Uterus (tissue), 2 donors: ENCODE measurements at regions not wholly inside any gene's neighbourhood (a gene's known extent, or its start where the extent isn't known, plus 50 kb on each side); places are given as distances from the start of the nearest gene placed in this dataset.

ENCODE experiments used
- CTCF ChIP-seq, 4 experiments: fragments of 200-600 bp in 2 of 4; fragments of 450-650 bp in 2 of 4; sonication (generic) in 2 of 4; IDR thresholded peaks; one replicate each; pipeline ENCODE4 v1.5.1; 2016 to 2019; ENCODE audit warnings: antibody characterized with exemption in 4 of 4, mild to moderate bottlenecking in 2 of 4, moderate library complexity in 1 of 4
- POLR2A ChIP-seq, 2 donors: fragments of 450-650 bp; IDR thresholded peaks; one replicate each; pipeline ENCODE4 v1.6.1; 2016; ENCODE audit warnings: antibody characterized with exemption in 2 of 2, mild to moderate bottlenecking in 1 of 2, moderate library complexity in 1 of 2

GRCh38 chr6:100226811-100227210 lies 232.8 kb upstream of the MCHR2 start:
- TF ChIP-seq CTCF (IDR thresholded peaks at IDR 0.05) (no peak), POLR2A (IDR thresholded peaks at IDR 0.05) (no peak)
